ENCODE measurements at regions not wholly inside any gene's neighbourhood (a gene's known extent, or its start where the extent isn't known, plus 50 kb on each side); places are given as distances from the start of the nearest gene placed in this dataset.
"Not testable (repeated sequence)": the region's sequence is repeated elsewhere in the genome, so short reads cannot be mapped to it uniquely, and the experiment has no call there.

DNA sequence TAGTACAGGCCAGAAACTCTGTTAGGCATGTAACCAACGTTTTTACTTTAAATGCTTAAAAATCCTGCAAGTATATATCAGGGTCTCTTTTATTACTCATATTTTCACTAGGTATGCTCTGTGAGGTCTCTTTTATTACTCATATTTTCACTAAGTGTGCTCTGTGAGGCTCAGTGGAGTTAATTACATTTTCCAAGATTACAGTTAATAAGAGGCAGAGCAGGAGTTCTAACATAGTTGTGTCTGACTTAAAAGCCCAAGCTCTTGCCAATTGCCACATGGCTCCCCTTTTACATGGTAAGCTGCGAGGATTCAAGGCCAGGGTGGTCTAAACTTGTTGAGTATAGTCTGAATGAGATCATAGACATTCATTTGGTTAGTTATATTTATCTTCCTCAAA lies 81.0 kb upstream of the ARMCX2 start:
- Histone ChIP-seq H3K4me3 (no peak overlapping the region), H3K4me1 (no peaks in the 10 kb centered on the region), H3K36me3 (ENCODE audit: low read depth, missing control alignments) (no peaks in the 10 kb centered on the region), H3K27ac (no peak overlapping the region), H3K27me3 (no peaks in the 10 kb centered on the region), H3K9me3 (no peaks in the 10 kb centered on the region)
- WGBS, 2 donors: 58 to 67% methylated on average over 1 to 2 of the region's 2 CpGs
- intact Hi-C loops (cut with DNase I; ENCODE audit: low total_unique reads): no loop called here
- TF ChIP-seq, protein P1, sequence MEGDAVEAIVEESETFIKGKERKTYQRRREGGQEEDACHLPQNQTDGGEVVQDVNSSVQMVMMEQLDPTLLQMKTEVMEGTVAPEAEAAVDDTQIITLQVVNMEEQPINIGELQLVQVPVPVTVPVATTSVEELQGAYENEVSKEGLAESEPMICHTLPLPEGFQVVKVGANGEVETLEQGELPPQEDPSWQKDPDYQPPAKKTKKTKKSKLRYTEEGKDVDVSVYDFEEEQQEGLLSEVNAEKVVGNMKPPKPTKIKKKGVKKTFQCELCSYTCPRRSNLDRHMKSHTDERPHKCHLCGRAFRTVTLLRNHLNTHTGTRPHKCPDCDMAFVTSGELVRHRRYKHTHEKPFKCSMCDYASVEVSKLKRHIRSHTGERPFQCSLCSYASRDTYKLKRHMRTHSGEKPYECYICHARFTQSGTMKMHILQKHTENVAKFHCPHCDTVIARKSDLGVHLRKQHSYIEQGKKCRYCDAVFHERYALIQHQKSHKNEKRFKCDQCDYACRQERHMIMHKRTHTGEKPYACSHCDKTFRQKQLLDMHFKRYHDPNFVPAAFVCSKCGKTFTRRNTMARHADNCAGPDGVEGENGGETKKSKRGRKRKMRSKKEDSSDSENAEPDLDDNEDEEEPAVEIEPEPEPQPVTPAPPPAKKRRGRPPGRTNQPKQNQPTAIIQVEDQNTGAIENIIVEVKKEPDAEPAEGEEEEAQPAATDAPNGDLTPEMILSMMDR (IDR thresholded peaks at IDR 0.05): no peak
- no peak for TF ChIP-seq POLR2A (IDR thresholded peaks at IDR 0.05)
- DNase-seq: no peak

DNA sequence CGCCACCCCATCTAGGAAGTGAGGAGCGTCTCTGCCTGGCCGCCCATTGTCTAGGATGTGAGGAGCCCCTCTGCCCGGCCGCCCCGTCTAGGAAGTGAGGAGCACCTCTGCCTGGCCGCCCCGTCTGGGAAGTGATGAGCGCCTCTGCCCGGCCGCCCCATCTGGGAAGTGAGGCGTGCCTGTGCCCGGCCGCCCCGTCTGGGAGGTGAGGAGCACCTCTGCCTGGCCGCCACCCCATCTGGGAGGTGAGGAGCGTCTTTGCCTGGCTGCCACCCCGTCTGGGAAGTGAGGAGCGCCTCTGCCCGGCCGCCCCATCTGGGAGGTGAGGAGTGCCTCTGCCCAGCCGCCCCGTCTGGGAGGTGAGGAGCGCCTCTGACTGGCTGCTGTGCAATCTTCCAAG lies 79.2 kb upstream of the ARMCX2 start:
- H3K27ac ChIP-seq; H3K9me3 ChIP-seq; H3K36me3 ChIP-seq (ENCODE audit: low read depth, missing control alignments); H3K4me1 ChIP-seq; intact Hi-C loops (cut with DNase I; ENCODE audit: low total_unique reads); H3K27me3 ChIP-seq; DNase-seq; H3K4me3 ChIP-seq: not testable (repeated sequence)
- WGBS, 2 donors: 80% methylated on average over 1 of the region's 24 CpGs; no CpG with 5 or more reads in 1 of the 2 donors

DNA sequence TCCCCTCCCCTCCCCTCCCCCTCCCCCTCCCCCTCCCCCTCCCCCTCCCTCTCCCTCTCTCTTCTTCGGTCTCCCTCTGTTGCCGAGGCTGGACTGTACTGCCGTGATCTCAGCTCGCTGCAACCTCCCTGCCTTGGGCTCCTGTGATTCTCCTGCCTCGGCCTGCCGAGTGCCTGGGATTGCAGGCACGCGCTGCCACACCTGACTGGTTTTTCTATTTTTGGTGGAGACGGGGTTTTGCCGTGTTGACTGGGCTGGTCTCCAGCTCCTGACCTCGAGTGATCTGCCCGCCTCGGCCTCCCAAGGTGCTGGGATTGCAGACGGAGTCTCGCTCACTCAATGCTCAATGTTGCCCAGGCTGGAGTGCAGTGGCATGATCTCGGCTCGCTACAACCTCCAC lies 78.8 kb upstream of the ARMCX2 start:
- whole genome bisulfite sequencing, 2 donors: 81 to 100% methylated on average over 5 to 10 of the region's 17 CpGs
- DNase-seq; H3K4me1 ChIP-seq; intact Hi-C loops (cut with DNase I; ENCODE audit: low total_unique reads); H3K27me3 ChIP-seq; H3K4me3 ChIP-seq; H3K36me3 ChIP-seq (ENCODE audit: low read depth, missing control alignments); H3K27ac ChIP-seq; H3K9me3 ChIP-seq: not testable (repeated sequence)

DNA sequence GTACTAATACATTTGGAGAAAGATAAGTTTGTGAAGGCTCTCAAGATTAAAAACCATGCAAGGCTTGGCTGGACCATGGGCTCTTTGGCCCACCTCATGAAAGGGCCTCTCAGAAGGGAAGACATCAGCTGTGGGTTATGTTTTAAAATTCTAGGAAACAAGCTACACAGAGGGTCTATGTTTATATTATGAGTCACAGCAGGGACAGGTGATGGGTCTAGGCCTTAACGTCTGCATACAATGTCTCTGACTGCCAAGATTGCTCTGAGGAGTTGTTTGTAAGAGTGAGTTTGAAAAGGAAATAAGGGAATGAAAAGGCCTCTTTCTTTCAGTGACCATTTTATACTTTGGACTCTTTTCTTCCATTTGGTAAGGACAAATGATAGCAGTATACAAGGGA lies 77.0 kb upstream of the ARMCX2 start:
- no peaks in the 10 kb centered on the region for H3K27me3 ChIP-seq
- H3K27ac ChIP-seq: no peak overlapping the region
- no peak for TF ChIP-seq POLR2A (IDR thresholded peaks at IDR 0.05)
- TF ChIP-seq, protein P1 (IDR thresholded peaks at IDR 0.05): no peak
- intact Hi-C loops (cut with DNase I; ENCODE audit: low total_unique reads): no loop called here
- H3K4me3 ChIP-seq: no peak overlapping the region
- no peaks in the 10 kb centered on the region for H3K9me3 ChIP-seq
- no peaks in the 10 kb centered on the region for H3K4me1 ChIP-seq
- no peaks in the 10 kb centered on the region for H3K36me3 ChIP-seq (ENCODE audit: low read depth, missing control alignments)
- DNase-seq: no peak
- 47 to 50% methylated on average over 1 of the region's 1 CpG for WGBS, 2 donors

DNA sequence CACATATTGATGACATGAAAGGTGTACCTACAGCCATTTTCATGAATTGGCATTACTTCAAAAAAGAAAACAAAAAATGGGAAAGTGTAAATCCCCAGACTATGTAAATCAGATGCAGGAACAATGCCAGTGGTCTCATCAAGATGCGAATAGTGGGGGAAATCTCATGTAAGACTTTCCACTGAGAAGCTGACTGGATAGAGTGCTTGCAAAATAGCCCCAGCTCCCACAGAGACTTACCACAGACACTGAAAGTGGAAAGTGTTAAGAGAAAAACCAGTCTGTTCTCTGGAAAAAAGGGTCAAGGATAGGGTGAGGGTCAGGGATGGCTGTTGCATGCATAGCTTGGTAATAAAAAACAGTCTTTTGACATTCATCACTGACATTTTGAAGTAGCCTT lies 73.2 kb upstream of the ARMCX2 start:
- intact Hi-C loops (cut with DNase I; ENCODE audit: low total_unique reads): no loop called here
- Histone ChIP-seq H3K4me3 (no peak overlapping the region), H3K9me3 (no peaks in the 10 kb centered on the region), H3K36me3 (ENCODE audit: low read depth, missing control alignments) (no peaks in the 10 kb centered on the region), H3K4me1 (no peaks in the 10 kb centered on the region), H3K27ac (no peak overlapping the region), H3K27me3 (no peaks in the 10 kb centered on the region)
- 81 to 82% methylated on average over 1 of the region's 1 CpG for WGBS, 2 donors
- no peak for DNase-seq
- TF ChIP-seq, protein P1 (IDR thresholded peaks at IDR 0.05): no peak
- no peak for TF ChIP-seq POLR2A (IDR thresholded peaks at IDR 0.05)

DNA sequence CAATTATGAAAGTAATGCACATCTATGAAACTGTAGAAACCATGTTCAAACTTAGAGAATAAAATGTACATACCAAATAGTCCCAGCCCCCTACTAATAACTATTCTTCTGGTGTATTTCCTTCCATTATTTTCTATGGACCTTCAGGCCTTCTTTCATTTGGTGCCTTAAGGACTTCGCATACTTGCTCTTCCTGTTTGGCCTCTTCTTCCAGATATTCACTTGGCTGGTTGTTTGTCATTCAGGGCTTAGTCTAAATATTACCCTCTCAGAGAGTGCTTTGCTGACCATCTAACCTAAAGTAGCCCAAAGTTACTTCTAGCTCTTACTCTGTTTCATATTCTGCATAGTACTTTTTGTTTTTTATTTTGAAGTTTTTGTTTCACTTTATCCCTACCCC lies 70.3 kb upstream of the ARMCX2 start:
- Histone ChIP-seq H3K27ac (no peak overlapping the region), H3K4me1 (no peaks in the 10 kb centered on the region), H3K36me3 (ENCODE audit: low read depth, missing control alignments) (no peaks in the 10 kb centered on the region), H3K4me3 (no peak overlapping the region), H3K27me3 (no peaks in the 10 kb centered on the region), H3K9me3 (no peaks in the 10 kb centered on the region)
- TF ChIP-seq, protein P1 (IDR thresholded peaks at IDR 0.05): no peak
- TF ChIP-seq POLR2A (IDR thresholded peaks at IDR 0.05): no peak
- DNase-seq: no peak
- 73 to 75% methylated on average over 1 of the region's 1 CpG for WGBS, 2 donors
- intact Hi-C loops (cut with DNase I; ENCODE audit: low total_unique reads): no loop called here

Data from testis (tissue), 2 donors.